OCI-LY3 (cell line): ENCODE measurements at regions not wholly inside any gene's neighbourhood (a gene's known extent, or its start where the extent isn't known, plus 50 kb on each side); places are given as distances from the start of the nearest gene placed in this dataset.

Experiments used
- H2AFZ ChIP-seq: fragments of 200-600, 300-600 bp; shearing (Covaris generic); 2 replicates; pipeline ENCODE4 v1.6.0; 2014; ENCODE audit warnings: antibody characterized with exemption, low read depth, low read length
- H3K27ac ChIP-seq: fragments of 200-600, 300-600 bp; sonication (generic); 2 replicates; pipeline ENCODE4 v1.5.1; 2014; ENCODE audit warnings: mild to moderate bottlenecking, low read length, moderate library complexity, mixed read lengths
- H3K27me3 ChIP-seq: fragments of 200-600, 300-600 bp; sonication (generic); 2 replicates; pipeline ENCODE4 v1.6.1; 2014; ENCODE audit warnings: low read depth, low read length, mixed read lengths
- H3K36me3 ChIP-seq: fragments of 200-600, 300-600 bp; sonication (generic); replicated peaks from 2 replicates; pipeline ENCODE3; 2014; ENCODE audit warnings: low read depth, low read length, mixed read lengths
- H3K4me1 ChIP-seq: fragments of 300-600, 200-600 bp; sonication (generic); 2 replicates; pipeline ENCODE4 v1.6.1; 2014; ENCODE audit warnings: low read length, mixed read lengths
- H3K4me2 ChIP-seq: fragments of 200-600, 300-600 bp; sonication (generic); 2 replicates; pipeline ENCODE4 v1.6.1; 2014; ENCODE audit warnings: low read length, mixed read lengths
- H3K4me3 ChIP-seq: fragments of 300-600, 200-600 bp; sonication (generic); 2 replicates; pipeline ENCODE4 v1.5.1; 2014; ENCODE audit warnings: antibody characterized with exemption, mild to moderate bottlenecking, low read length, moderate library complexity
- H3K79me2 ChIP-seq: fragments of 300-600, 200-600 bp; shearing (Covaris generic); 2 replicates; pipeline ENCODE4 v1.6.1; 2014; ENCODE audit warnings: mild to moderate bottlenecking, low read length, mixed read lengths
- H3K9ac ChIP-seq: fragments of 300-600, 200-600 bp; shearing (Covaris generic); 2 replicates; pipeline ENCODE4 v1.6.0; 2014; ENCODE audit warnings: mild to moderate bottlenecking, low read length, moderate library complexity
- H3K9me3 ChIP-seq: fragments of 200-600, 300-600 bp; shearing (Covaris generic); 2 replicates; pipeline ENCODE4 v1.6.1; 2014; ENCODE audit warnings: low read length, mixed read lengths; ENCODE audit not compliant: insufficient read depth
- H4K20me1 ChIP-seq: fragments of 200-600, 300-600 bp; sonication (generic); 2 replicates; pipeline ENCODE4 v1.6.1; 2016; ENCODE audit warnings: low read length, mixed read lengths; ENCODE audit not compliant: insufficient read depth
- CTCF ChIP-seq: fragments of 200-600, 300-600 bp; sonication (generic); IDR thresholded peaks from 2 replicates; pipeline ENCODE4 v1.5.1; 2014; ENCODE audit warnings: antibody characterized with exemption, low read length, low read depth
- EZH2phosphoT487 ChIP-seq: fragments of 200-600 bp; shearing (Covaris generic); IDR thresholded peaks from 2 replicates; pipeline ENCODE4 v1.6.1; 2018; ENCODE audit warnings: antibody characterized with exemption, mixed run types, low read depth

- Histone ChIP-seq H3K4me2 (peak overlapping the region; percentile 95), H2AFZ (peak overlapping the region; percentile 35; the same call in 1 of the 2 replicates)
Measured at GRCh38 chr9:90288275-90288639, 354.4 kb downstream of the DIRAS2 start.

GRCh38 chr9:90290716-90291485 lies 351.7 kb downstream of the DIRAS2 start:
- Histone ChIP-seq H3K4me3 (no peak overlapping the region), H3K9ac (no peak overlapping the region), H3K79me2 (no peaks in the 10 kb centered on the region), H3K27me3 (no peaks in the 10 kb centered on the region), H3K27ac (no peak overlapping the region), H4K20me1 (no peaks in the 10 kb centered on the region), H3K4me2 (no peak overlapping the region), H3K36me3 (no peaks in the 10 kb centered on the region), H3K9me3 (no peaks in the 10 kb centered on the region), H3K4me1 (peaks cover 19% of the 10 kb centered on the region), H2AFZ (no peak overlapping the region)
- TF ChIP-seq CTCF (no peak), EZH2phosphoT487 (no peak)

More at GRCh38 chr9:90288275-90288639, 354.4 kb downstream of the DIRAS2 start:
- Histone ChIP-seq H3K36me3 (no peaks in the 10 kb centered on the region), H3K4me1 (peaks cover 19% of the 10 kb centered on the region), H3K27ac (no peak overlapping the region), H3K9me3 (no peaks in the 10 kb centered on the region), H3K4me3 (no peak overlapping the region), H3K27me3 (no peaks in the 10 kb centered on the region), H3K9ac (peak overlapping the region; percentile 20; the same call in 1 of the 2 replicates), H3K79me2 (no peaks in the 10 kb centered on the region), H4K20me1 (no peaks in the 10 kb centered on the region)
- no peak for TF ChIP-seq EZH2phosphoT487
- no peak for TF ChIP-seq CTCF

DNA sequence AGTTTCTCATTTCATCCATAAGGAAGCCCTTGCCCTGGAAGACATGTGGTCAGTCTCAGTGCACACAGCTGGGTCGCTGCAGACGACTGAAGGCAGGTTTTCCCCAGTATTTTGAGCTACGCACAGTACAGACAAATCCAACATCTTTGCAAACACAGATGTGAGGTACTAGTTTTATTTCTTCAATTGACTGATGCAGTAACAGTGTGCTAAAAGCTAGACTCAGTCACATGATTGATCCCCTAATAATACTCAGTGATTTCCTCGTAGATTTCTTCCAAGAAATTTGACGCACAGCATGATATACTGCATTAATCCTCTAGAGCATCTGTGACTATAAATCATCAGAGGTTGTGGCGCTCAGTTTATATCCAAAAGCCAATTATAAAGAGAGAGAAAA lies 346.1 kb downstream of the DIRAS2 start:
- H3K27me3 ChIP-seq = peaks cover 10% of the 10 kb centered on the region; the same call in 1 of the 2 replicates
- H3K4me2 ChIP-seq = no peak overlapping the region
- TF ChIP-seq EZH2phosphoT487 (no peak), CTCF (no peak)
- H3K9ac ChIP-seq = no peak overlapping the region
- no peaks in the 10 kb centered on the region for H3K9me3 ChIP-seq
- H3K27ac ChIP-seq = no peak overlapping the region
- H3K79me2 ChIP-seq = no peaks in the 10 kb centered on the region
- no peak overlapping the region for H3K4me3 ChIP-seq
- no peaks in the 10 kb centered on the region for H3K36me3 ChIP-seq
- no peaks in the 10 kb centered on the region for H3K4me1 ChIP-seq
- no peaks in the 10 kb centered on the region for H4K20me1 ChIP-seq
- H2AFZ ChIP-seq = no peak overlapping the region

DNA sequence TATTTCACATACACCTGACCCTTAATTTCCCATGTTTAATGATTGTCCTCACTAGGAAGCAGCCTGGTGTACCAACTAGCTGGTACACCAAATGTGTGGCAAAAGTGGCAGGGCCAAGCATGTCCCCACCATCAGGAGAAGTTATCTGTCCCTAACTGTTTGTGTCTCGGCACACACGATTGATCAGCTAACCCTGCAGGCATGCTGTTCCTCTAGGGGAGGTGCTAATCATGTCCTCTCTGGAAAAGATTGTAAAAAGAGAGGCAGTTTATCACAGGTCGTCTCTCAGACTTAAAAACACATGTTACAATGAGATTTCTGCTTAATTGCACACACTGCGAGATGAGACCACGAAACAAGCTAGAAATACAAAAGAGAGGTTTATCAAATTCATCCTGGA lies 342.7 kb downstream of the DIRAS2 start:
- Histone ChIP-seq H3K9me3 (no peaks in the 10 kb centered on the region), H3K4me3 (no peak overlapping the region), H3K36me3 (no peaks in the 10 kb centered on the region), H3K27ac (no peak overlapping the region), H4K20me1 (no peaks in the 10 kb centered on the region), H3K27me3 (peaks cover 10% of the 10 kb centered on the region; the same call in 1 of the 2 replicates), H3K4me1 (no peaks in the 10 kb centered on the region), H3K9ac (no peak overlapping the region), H3K79me2 (no peaks in the 10 kb centered on the region), H2AFZ (no peak overlapping the region), H3K4me2 (no peak overlapping the region)
- TF ChIP-seq CTCF = no peak
- TF ChIP-seq EZH2phosphoT487 = no peak
